ENCODE measurements at regions not wholly inside any gene's neighbourhood (a gene's known extent, or its start where the extent isn't known, plus 50 kb on each side); places are given as distances from the start of the nearest gene placed in this dataset.

DNA sequence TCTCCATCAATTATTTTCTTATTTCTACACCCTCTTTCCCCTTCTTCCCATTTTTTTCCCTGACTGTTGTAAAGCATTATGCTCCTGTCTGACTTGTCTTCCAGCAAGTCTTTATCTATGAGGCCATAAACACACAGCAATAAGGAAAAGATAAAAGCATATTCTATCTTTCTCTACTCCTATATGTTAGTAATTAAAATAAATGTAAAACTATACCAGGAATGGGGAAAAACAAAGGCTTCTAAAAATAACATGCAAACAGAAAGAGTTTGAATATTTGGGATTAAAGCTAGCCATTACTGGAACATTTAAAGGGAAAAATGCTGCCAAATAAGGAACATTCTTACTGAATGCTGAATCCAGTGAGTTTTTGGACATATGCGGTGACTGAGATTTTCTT, 471.7 kb upstream of the HS3ST1 start:
- no peaks in the 10 kb centered on the region for H3K79me2 ChIP-seq (ENCODE audit: insufficient read depth)
- H3K4me2 ChIP-seq, result no peak overlapping the region
- H3K9me3 ChIP-seq, result no peaks in the 10 kb centered on the region
- no peaks in the 10 kb centered on the region for H3K36me3 ChIP-seq (replicated peaks in 1 of 2; ENCODE audit: control insufficient read depth in 1 of 2, insufficient read depth in 2 of 2, low read length in 1 of 2)
- no peak overlapping the region for H3K27ac ChIP-seq (ENCODE audit: low read depth in 2 of 2, low read length in 1 of 2)
- H2AFZ ChIP-seq (ENCODE audit: low read depth), result no peak overlapping the region
- POLR2A ChIA-PET, result no interaction called here
- H3K9ac ChIP-seq, result no peak overlapping the region
- CTCF ChIA-PET, result interaction anchor here (1.3 kb wide), 1 partner anchor 22 kb away, joined by 3 read pairs; no protein-coding TSS in a partner anchor
- 75% methylated on average over 1 of the region's 1 CpG for WGBS (ENCODE audit: low lambda C conversion rate)
- H4K20me1 ChIP-seq (ENCODE audit: insufficient read depth), result no peaks in the 10 kb centered on the region
- no peaks in the 10 kb centered on the region for H3F3A ChIP-seq (replicated peaks; ENCODE audit: insufficient read depth)
- no peaks in the 10 kb centered on the region for H3K4me1 ChIP-seq (ENCODE audit: control insufficient read depth in 1 of 2, insufficient read depth in 2 of 2, low read depth in 1 of 2, low read length in 1 of 2)
- DNase-seq, result no peak
- H3K9me2 ChIP-seq, result no peaks in the 10 kb centered on the region
- no peaks in the 10 kb centered on the region for H3K27me3 ChIP-seq (ENCODE audit: insufficient read depth)
- TF ChIP-seq TAF1 (IDR thresholded peaks at IDR 0.05; ENCODE audit: borderline replicate concordance, low read depth, low read length), result no peak
- TF ChIP-seq GATA2 (CRISPR knock-in tag; IDR thresholded peaks at IDR 0.05), result no peak
- TF ChIP-seq, protein P1, sequence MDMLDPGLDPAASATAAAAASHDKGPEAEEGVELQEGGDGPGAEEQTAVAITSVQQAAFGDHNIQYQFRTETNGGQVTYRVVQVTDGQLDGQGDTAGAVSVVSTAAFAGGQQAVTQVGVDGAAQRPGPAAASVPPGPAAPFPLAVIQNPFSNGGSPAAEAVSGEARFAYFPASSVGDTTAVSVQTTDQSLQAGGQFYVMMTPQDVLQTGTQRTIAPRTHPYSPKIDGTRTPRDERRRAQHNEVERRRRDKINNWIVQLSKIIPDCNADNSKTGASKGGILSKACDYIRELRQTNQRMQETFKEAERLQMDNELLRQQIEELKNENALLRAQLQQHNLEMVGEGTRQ (IDR thresholded peaks at IDR 0.05; ENCODE audit: borderline replicate concordance, low read depth, low read length), result no peak
- no peak for TF ChIP-seq EP300 (IDR thresholded peaks at IDR 0.05; ENCODE audit: borderline replicate concordance in 1 of 2, low read depth in 1 of 2, low read length in 1 of 2)
- TF ChIP-seq, protein P2, sequence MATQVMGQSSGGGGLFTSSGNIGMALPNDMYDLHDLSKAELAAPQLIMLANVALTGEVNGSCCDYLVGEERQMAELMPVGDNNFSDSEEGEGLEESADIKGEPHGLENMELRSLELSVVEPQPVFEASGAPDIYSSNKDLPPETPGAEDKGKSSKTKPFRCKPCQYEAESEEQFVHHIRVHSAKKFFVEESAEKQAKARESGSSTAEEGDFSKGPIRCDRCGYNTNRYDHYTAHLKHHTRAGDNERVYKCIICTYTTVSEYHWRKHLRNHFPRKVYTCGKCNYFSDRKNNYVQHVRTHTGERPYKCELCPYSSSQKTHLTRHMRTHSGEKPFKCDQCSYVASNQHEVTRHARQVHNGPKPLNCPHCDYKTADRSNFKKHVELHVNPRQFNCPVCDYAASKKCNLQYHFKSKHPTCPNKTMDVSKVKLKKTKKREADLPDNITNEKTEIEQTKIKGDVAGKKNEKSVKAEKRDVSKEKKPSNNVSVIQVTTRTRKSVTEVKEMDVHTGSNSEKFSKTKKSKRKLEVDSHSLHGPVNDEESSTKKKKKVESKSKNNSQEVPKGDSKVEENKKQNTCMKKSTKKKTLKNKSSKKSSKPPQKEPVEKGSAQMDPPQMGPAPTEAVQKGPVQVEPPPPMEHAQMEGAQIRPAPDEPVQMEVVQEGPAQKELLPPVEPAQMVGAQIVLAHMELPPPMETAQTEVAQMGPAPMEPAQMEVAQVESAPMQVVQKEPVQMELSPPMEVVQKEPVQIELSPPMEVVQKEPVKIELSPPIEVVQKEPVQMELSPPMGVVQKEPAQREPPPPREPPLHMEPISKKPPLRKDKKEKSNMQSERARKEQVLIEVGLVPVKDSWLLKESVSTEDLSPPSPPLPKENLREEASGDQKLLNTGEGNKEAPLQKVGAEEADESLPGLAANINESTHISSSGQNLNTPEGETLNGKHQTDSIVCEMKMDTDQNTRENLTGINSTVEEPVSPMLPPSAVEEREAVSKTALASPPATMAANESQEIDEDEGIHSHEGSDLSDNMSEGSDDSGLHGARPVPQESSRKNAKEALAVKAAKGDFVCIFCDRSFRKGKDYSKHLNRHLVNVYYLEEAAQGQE (IDR thresholded peaks at IDR 0.05; ENCODE audit: low read depth, low read length), result no peak
- TF ChIP-seq RCOR1 (IDR thresholded peaks at IDR 0.05; ENCODE audit: low read length), result no peak
- TF ChIP-seq, protein P3, sequence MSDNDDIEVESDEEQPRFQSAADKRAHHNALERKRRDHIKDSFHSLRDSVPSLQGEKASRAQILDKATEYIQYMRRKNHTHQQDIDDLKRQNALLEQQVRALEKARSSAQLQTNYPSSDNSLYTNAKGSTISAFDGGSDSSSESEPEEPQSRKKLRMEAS (IDR thresholded peaks at IDR 0.05; ENCODE audit: low read depth), result no peak
- no peak for TF ChIP-seq FOXJ3 (CRISPR knock-in tag; IDR thresholded peaks at IDR 0.05)
- TF ChIP-seq POLR2AphosphoS5 (IDR thresholded peaks at IDR 0.05; ENCODE audit: low read depth, low read length), result no peak
- no peak for TF ChIP-seq YY1 (IDR thresholded peaks at IDR 0.05; ENCODE audit: low read depth)
- TF ChIP-seq FOXM1 (IDR thresholded peaks at IDR 0.05; ENCODE audit: low read depth), result no peak
- H3K4me3 ChIP-seq (ENCODE audit: low read depth in 2 of 2, low read length in 1 of 2), result no peak overlapping the region

DNA sequence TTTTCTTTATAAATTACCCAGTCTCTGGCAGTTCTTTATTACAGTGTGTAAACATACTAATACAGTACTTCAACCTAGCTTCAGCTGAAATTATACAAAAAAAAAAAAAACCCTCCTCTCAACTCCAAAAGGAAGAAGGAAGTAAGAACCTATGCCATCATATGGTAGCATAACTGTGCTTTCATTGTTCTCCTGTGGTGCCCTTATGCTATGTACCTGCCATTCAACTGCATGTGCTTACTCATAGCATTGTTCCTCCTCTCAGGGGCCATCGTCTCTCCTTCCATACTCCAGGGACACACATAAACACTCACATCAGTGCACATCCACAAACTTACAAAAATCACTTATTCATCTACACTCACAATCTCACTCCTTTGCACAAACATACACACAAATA, 470.1 kb upstream of the HS3ST1 start:
- DNase-seq, result no peak
- no peak overlapping the region for H3K27ac ChIP-seq (ENCODE audit: low read depth in 2 of 2, low read length in 1 of 2)
- H3K9ac ChIP-seq, result no peak overlapping the region
- H3K9me2 ChIP-seq, result no peaks in the 10 kb centered on the region
- no peaks in the 10 kb centered on the region for H3K79me2 ChIP-seq (ENCODE audit: insufficient read depth)
- ChIA-PET POLR2A (no interaction called here), CTCF (no interaction called here)
- no peak overlapping the region for H3K4me2 ChIP-seq
- no peaks in the 10 kb centered on the region for H3F3A ChIP-seq (replicated peaks; ENCODE audit: insufficient read depth)
- H3K4me3 ChIP-seq (ENCODE audit: low read depth in 2 of 2, low read length in 1 of 2), result no peak overlapping the region
- H3K4me1 ChIP-seq (ENCODE audit: control insufficient read depth in 1 of 2, insufficient read depth in 2 of 2, low read depth in 1 of 2, low read length in 1 of 2), result no peaks in the 10 kb centered on the region
- WGBS (ENCODE audit: low lambda C conversion rate), result 8% methylated on average over 1 of the region's 1 CpG
- no peaks in the 10 kb centered on the region for H3K36me3 ChIP-seq (replicated peaks in 1 of 2; ENCODE audit: control insufficient read depth in 1 of 2, insufficient read depth in 2 of 2, low read length in 1 of 2)
- no peaks in the 10 kb centered on the region for H3K9me3 ChIP-seq
- H2AFZ ChIP-seq (ENCODE audit: low read depth), result no peak overlapping the region
- H3K27me3 ChIP-seq (ENCODE audit: insufficient read depth), result no peaks in the 10 kb centered on the region
- no peaks in the 10 kb centered on the region for H4K20me1 ChIP-seq (ENCODE audit: insufficient read depth)
- TF ChIP-seq MXI1 (IDR thresholded peaks at IDR 0.05; ENCODE audit: low read depth, low read length) (no peak), TEAD4 (IDR thresholded peaks at IDR 0.05; ENCODE audit: borderline replicate concordance, insufficient read depth) (no peak), RAD21 (IDR thresholded peaks at IDR 0.05; ENCODE audit: low read length) (no peak), RXRA (IDR thresholded peaks at IDR 0.05; ENCODE audit: borderline replicate concordance, low read depth) (no peak), NFIC (IDR thresholded peaks at IDR 0.05; ENCODE audit: borderline replicate concordance) (no peak), FOXM1 (IDR thresholded peaks at IDR 0.05; ENCODE audit: low read depth) (no peak)
- TF ChIP-seq, protein P3 (IDR thresholded peaks at IDR 0.05; ENCODE audit: low read depth), result no peak
- TF ChIP-seq, protein P4, sequence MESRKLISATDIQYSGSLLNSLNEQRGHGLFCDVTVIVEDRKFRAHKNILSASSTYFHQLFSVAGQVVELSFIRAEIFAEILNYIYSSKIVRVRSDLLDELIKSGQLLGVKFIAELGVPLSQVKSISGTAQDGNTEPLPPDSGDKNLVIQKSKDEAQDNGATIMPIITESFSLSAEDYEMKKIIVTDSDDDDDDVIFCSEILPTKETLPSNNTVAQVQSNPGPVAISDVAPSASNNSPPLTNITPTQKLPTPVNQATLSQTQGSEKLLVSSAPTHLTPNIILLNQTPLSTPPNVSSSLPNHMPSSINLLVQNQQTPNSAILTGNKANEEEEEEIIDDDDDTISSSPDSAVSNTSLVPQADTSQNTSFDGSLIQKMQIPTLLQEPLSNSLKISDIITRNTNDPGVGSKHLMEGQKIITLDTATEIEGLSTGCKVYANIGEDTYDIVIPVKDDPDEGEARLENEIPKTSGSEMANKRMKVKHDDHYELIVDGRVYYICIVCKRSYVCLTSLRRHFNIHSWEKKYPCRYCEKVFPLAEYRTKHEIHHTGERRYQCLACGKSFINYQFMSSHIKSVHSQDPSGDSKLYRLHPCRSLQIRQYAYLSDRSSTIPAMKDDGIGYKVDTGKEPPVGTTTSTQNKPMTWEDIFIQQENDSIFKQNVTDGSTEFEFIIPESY (IDR thresholded peaks at IDR 0.05; ENCODE audit: borderline replicate concordance, low read depth), result no peak
- TF ChIP-seq, protein P2 (IDR thresholded peaks at IDR 0.05; ENCODE audit: low read depth, low read length), result no peak
